ENCODE measurements at regions not wholly inside any gene's neighbourhood (a gene's known extent, or its start where the extent isn't known, plus 50 kb on each side); places are given as distances from the start of the nearest gene placed in this dataset.

DNA sequence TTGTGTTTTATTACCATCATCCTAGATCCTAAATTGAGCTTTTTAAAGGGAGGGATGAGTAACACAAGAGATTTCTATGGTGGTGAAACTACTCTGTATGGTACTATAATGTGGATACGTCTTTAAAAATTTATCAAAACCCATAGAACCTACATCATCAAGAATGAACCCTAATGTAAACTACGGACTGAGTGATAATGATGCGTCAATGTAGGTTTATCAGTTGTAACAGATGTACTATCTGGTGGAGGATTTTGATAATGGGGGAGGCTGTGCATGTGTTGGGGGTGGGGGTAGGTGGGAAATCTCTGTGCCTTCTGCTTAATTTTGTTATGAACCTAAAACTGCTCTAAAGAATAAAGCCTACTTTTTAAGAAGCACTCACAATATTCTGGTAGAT, 724.1 kb upstream of the SOX9 start:
- no peak for TF ChIP-seq POLR2A (IDR thresholded peaks at IDR 0.05)
- no peak for TF ChIP-seq CTCF (IDR thresholded peaks at IDR 0.05)
